ENCODE measurements at regions not wholly inside any gene's neighbourhood (a gene's known extent, or its start where the extent isn't known, plus 50 kb on each side); places are given as distances from the start of the nearest gene placed in this dataset.

DNA sequence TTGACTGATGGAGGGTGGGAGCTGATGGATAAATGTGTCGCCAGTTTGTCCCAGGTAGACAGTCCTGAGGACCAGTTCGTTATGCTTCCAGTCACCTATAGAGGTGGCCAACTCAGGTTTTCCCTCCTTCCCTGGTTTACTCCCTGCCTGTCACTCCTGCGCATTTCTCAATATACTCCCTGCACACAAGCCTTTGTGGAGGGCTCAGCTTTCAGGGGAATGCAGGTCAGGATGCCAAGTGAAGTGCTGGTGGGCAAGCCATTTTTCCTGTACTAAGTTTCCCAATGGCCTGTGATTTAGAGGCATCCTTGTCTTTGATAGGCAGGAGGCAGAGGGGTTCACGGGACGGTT is 473.5 kb upstream of the ZMIZ1 start:
- Histone ChIP-seq H3K27ac (no peak overlapping the region), H3K9me3 (no peaks in the 10 kb centered on the region), H3K4me1 (peaks cover 0 to under 1% (median 0%) of the 10 kb centered on the region in 4 donors), H3K27me3 (no peaks in the 10 kb centered on the region), H3K36me3 (no peaks in the 10 kb centered on the region), H3K4me3 (no peak overlapping the region)
- TF ChIP-seq EP300 (IDR thresholded peaks at IDR 0.05) (no peak), POLR2A (IDR thresholded peaks at IDR 0.05) (no peak)
- TF ChIP-seq, protein P1, sequence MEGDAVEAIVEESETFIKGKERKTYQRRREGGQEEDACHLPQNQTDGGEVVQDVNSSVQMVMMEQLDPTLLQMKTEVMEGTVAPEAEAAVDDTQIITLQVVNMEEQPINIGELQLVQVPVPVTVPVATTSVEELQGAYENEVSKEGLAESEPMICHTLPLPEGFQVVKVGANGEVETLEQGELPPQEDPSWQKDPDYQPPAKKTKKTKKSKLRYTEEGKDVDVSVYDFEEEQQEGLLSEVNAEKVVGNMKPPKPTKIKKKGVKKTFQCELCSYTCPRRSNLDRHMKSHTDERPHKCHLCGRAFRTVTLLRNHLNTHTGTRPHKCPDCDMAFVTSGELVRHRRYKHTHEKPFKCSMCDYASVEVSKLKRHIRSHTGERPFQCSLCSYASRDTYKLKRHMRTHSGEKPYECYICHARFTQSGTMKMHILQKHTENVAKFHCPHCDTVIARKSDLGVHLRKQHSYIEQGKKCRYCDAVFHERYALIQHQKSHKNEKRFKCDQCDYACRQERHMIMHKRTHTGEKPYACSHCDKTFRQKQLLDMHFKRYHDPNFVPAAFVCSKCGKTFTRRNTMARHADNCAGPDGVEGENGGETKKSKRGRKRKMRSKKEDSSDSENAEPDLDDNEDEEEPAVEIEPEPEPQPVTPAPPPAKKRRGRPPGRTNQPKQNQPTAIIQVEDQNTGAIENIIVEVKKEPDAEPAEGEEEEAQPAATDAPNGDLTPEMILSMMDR (IDR thresholded peaks at IDR 0.05), result no peak
- DNase-seq (ENCODE audit: low spot score in 2 of 2), result no peak
- WGBS, 2 donors, result 52 to 57% methylated on average over 5 of the region's 5 CpGs

GRCh38 chr10:78596556-78596955 is 472.2 kb upstream of the ZMIZ1 start:
- Histone ChIP-seq H3K4me1 (peaks cover 0 to 11% (median 0%) of the 10 kb centered on the region in 4 donors), H3K4me3 (no peak overlapping the region), H3K27me3 (no peaks in the 10 kb centered on the region), H3K27ac (no peak overlapping the region), H3K36me3 (no peaks in the 10 kb centered on the region), H3K9me3 (no peaks in the 10 kb centered on the region)
- TF ChIP-seq EP300 (IDR thresholded peaks at IDR 0.05) (no peak), POLR2A (IDR thresholded peaks at IDR 0.05) (no peak)
- TF ChIP-seq, protein P1 (IDR thresholded peaks at IDR 0.05), result no peak
- 69 to 75% methylated on average over 2 of the region's 2 CpGs for WGBS, 2 donors
- no peak for DNase-seq (ENCODE audit: low spot score in 2 of 2)

DNA sequence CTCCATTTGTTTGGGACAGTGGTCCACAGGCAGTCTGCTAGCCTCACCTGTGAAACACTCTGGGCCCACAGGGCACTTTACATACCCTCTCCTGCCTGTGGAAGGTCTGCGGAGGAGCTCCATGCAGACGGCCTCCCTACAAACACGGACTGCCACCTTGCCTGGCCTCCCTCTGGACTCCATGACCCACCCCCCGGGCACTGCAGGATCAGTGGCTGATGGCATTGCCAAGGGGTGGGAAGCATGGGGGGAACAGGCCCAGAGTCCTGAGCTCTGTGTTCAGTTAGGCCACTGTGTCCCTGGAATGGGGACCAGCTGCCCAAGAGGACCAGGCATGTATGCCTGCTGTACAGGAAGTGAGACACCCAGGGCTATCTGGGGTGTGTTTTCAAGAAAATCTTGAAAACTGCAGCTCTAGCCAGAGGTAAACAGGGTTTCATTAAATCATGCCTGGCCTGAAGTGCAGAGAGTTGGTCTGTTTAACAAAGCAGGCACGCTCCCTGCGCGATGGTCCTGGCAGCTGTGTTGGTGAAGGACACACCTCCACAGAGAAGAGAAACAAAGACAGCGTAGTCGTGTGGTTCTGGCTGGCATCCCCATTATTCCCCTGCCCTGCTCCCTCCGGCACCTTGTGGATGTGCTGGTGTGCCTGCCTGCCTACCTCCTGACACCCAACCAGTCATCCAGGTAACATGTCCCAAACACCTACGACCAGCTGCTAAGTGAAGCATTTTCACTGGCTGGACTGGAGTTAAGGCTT is 470.8 kb upstream of the ZMIZ1 start:
- Histone ChIP-seq H3K36me3 (no peaks in the 10 kb centered on the region), H3K27ac (no peak overlapping the region), H3K9me3 (no peaks in the 10 kb centered on the region), H3K4me1 (peaks cover 0 to 11% (median 0%) of the 10 kb centered on the region in 4 donors), H3K4me3 (no peak overlapping the region), H3K27me3 (no peaks in the 10 kb centered on the region)
- DNase-seq (ENCODE audit: low spot score in 2 of 2), result no peak
- 90 to 94% methylated on average over 8 to 11 of the region's 11 CpGs for WGBS, 2 donors
- no peak for TF ChIP-seq EP300 (IDR thresholded peaks at IDR 0.05)
- TF ChIP-seq, protein P1 (IDR thresholded peaks at IDR 0.05), result no peak
- no peak for TF ChIP-seq POLR2A (IDR thresholded peaks at IDR 0.05)

GRCh38 chr10:78599122-78599853 is 469.5 kb upstream of the ZMIZ1 start:
- H3K4me3 ChIP-seq, result no peak overlapping the region
- no peaks in the 10 kb centered on the region for H3K36me3 ChIP-seq
- H3K27me3 ChIP-seq, result no peaks in the 10 kb centered on the region
- H3K27ac ChIP-seq, result no peak overlapping the region
- TF ChIP-seq, protein P1 (IDR thresholded peaks at IDR 0.05), result no peak
- TF ChIP-seq POLR2A (IDR thresholded peaks at IDR 0.05) (no peak), EP300 (IDR thresholded peaks at IDR 0.05) (no peak)
- peaks cover 0 to 11% (median 0%) of the 10 kb centered on the region in 4 donors for H3K4me1 ChIP-seq
- 88 to 93% methylated on average over 3 of the region's 3 CpGs for WGBS, 2 donors
- no peaks in the 10 kb centered on the region for H3K9me3 ChIP-seq
- DNase-seq (ENCODE audit: low spot score in 2 of 2), result no peak

DNA sequence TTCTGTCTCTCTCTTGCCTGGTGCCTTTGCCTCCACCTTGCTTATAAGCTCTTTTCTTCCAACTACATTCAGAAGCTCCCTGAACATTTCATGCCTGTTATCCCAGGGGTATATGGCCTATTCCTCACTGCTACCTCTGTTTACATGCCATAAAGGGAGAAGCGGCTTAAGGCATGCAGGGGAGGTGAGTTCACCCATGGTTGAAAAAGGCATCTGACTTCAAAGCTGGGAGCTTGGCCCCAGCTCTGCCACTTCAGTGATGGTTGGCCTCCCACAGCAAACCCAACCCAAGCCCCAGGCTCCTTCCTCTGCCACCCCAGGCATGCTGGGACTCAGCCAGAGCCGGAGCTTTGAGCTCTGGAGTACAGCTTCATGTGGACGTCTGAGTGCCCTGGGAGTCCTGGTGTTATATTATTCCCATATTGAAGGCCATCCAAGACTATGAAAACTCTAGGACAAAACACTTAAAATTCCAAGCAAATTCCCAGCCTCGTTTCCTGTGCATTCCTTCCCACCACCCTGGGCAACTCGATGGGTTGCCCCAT is 468.6 kb upstream of the ZMIZ1 start:
- TF ChIP-seq, protein P1 (IDR thresholded peaks at IDR 0.05), result no peak
- no peak for TF ChIP-seq EP300 (IDR thresholded peaks at IDR 0.05)
- TF ChIP-seq POLR2A (IDR thresholded peaks at IDR 0.05), result no peak
- WGBS, 2 donors, result 75 to 80% methylated on average over 5 of the region's 5 CpGs

More for the DNA sequence above, 468.6 kb upstream of the ZMIZ1 start:
- no peaks in the 10 kb centered on the region for H3K27me3 ChIP-seq
- no peak overlapping the region for H3K4me3 ChIP-seq
- peaks cover 0 to 11% (median 0%) of the 10 kb centered on the region in 4 donors for H3K4me1 ChIP-seq
- no peak for DNase-seq (ENCODE audit: low spot score in 2 of 2)
- peak overlapping the region in 1 of 4 donors; percentile 24 for H3K27ac ChIP-seq
- no peaks in the 10 kb centered on the region for H3K9me3 ChIP-seq
- H3K36me3 ChIP-seq, result no peaks in the 10 kb centered on the region

All from tibial nerve (tissue), 4 donors.